AG10803 (cell line): ENCODE measurements at regions not wholly inside any gene's neighbourhood (a gene's known extent, or its start where the extent isn't known, plus 50 kb on each side); places are given as distances from the start of the nearest gene placed in this dataset.

Source experiments
- DNase-seq: peaks from one replicate; pipeline ENCODE4 v3.0.0; 2010; ENCODE audit warnings: low read depth
- H3K4me3 ChIP-seq: 2 replicates; pipeline ENCODE4 v1.5.1; 2011; ENCODE audit warnings: mild to moderate bottlenecking, low read length, control low read depth
- TF ChIP-seq, protein P1 (sequence below): conservative IDR thresholded peaks from 2 replicates; pipeline ENCODE4 v1.5.1; 2011; ENCODE audit warnings: mild to moderate bottlenecking, low read length, control low read depth, inconsistent platforms

DNA sequence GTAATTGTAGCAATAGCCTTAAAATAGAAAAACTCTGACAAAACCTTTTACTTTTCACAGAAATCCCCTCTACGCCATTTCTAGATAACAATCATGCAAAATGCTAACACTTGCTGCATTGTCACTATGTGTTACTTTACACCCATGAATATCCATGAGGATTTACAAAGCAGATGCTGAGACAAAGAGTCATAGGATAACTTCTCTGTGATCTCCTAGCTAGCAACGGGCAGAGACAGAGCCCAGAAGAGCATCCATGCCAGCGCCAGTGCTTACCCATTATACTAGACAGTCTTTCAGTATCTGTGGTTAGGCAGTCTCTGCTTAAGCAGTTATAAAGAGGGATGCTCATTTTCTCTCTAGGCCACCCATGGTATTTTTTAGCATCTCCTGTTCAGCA, 474.1 kb downstream of the CAAP1 start:
- TF ChIP-seq, protein P1, sequence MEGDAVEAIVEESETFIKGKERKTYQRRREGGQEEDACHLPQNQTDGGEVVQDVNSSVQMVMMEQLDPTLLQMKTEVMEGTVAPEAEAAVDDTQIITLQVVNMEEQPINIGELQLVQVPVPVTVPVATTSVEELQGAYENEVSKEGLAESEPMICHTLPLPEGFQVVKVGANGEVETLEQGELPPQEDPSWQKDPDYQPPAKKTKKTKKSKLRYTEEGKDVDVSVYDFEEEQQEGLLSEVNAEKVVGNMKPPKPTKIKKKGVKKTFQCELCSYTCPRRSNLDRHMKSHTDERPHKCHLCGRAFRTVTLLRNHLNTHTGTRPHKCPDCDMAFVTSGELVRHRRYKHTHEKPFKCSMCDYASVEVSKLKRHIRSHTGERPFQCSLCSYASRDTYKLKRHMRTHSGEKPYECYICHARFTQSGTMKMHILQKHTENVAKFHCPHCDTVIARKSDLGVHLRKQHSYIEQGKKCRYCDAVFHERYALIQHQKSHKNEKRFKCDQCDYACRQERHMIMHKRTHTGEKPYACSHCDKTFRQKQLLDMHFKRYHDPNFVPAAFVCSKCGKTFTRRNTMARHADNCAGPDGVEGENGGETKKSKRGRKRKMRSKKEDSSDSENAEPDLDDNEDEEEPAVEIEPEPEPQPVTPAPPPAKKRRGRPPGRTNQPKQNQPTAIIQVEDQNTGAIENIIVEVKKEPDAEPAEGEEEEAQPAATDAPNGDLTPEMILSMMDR: no peak
- no peak for DNase-seq

DNA sequence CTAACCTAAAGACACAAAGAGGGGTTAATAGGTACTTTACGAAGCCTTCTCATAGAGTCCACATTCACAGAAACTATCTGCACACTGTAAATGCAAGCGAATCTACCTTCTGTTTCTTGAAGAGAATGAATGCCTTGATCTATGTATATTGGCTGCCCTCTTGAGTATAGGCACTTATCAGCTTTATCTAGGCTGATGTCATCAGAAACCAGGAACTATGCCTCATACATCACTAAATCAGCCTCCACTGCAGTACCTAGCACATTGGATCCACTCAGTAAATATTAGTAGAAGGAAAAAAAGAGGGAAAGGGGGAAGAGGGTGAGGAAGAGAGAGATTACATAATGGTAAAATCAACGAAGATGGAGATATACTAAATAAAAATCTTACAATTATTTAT, 477.1 kb downstream of the CAAP1 start:
- DNase-seq: no peak
- TF ChIP-seq, protein P1: no peak
- no peak overlapping the region for H3K4me3 ChIP-seq

More for the DNA sequence above, 474.1 kb downstream of the CAAP1 start:
- no peak overlapping the region for H3K4me3 ChIP-seq

DNA sequence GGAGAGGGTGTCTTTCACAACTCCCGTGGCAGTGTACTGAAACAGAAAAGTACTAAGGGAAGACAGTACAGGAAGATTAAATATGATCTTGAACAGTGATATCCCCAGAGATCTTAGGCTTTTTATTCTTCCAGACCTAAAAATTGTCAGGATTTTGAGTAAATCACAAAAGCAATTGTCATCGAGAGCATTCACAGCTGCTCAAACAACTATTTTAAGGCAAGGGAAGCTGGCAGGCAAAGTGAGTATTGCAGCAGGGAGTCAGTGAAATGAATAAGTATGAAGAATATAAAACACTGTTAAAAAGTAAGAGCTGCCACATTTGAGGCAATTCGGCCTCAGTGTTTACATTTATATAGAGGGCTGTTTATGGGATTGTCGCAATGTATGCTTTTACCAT, 479.0 kb downstream of the CAAP1 start:
- no peak overlapping the region for H3K4me3 ChIP-seq
- TF ChIP-seq, protein P1: no peak
- DNase-seq: no peak

DNA sequence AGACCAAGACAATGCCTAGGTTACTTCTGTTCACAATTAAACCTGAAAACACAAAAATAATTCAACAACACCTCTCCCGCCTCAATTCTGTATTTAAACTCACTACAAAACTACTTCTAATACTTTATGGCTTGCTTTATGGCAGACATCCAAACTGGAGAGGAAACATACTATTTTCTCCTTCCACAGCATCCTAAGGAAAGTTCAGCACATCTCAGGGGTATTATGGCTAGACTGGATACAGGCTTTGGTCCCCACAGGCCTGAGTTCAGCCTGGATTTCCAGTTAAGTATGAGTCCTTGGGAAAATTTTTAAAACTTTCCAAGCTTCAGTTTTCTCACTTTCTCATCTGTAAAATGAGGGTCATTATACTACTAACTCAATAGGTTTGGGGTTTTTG, 480.2 kb downstream of the CAAP1 start:
- no peak overlapping the region for H3K4me3 ChIP-seq
- TF ChIP-seq, protein P1: no peak
- no peak for DNase-seq

DNA sequence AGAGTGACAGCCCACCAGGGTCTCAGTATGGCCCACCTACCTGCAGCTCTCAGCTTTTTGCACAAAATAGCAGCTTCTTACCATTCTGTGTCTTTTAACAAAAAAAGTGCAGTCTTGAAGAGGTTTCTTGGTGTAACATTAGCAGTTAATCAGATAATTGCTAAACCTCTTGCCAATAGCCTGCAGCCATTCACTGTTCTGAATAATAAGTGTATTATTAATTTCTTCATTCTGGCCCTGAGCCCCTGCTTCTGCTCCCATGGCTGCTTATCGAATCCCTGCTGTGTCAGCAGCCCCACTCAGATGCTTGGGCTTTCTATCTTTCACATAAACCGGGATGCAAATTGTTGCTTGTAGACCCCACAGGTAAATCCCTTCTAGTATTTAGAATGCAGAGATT, 485.9 kb downstream of the CAAP1 start:
- DNase-seq: no peak
- TF ChIP-seq, protein P1: no peak
- no peak overlapping the region for H3K4me3 ChIP-seq

DNA sequence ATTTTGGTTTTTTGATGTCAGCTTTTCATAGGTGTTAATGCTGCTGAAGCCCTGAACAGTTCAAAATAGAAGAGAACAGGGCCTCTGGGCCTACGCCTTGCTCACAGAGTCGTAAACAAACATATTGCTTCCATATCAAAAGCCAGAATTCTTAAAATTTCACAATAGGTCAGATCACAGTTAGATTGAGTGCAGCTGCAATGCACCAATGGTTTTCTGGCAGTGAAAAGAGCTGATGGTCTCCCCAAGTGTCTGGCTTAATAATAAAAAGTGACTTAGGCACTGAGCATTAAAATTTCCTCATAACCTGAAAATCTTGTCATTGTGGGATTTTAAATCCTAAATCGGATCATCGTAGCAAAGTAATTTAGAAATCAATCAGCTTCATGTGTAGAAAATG, 493.0 kb downstream of the CAAP1 start:
- DNase-seq: no peak
- H3K4me3 ChIP-seq: no peak overlapping the region
- TF ChIP-seq, protein P1: no peak

DNA sequence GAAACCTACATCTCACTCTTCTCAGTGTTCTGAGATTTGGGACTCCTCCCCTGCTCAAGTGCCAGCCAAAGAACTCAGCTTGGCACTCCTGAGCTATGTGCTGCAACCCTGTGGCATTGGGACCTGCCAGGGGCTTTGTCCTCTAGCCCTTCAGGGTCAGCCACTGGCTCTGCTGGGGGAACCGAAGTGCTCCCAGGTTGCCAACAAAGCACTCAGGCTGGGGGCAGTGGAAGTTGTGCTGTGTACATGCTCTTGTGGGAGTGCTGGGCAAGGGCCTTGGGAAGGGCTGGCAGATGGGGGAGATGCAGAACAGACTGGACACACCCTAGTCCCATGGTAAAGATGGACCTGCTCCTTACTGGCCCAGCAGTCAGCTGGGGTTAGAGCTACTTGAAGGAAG, 498.6 kb downstream of the CAAP1 start:
- TF ChIP-seq, protein P1: no peak

More for the DNA sequence above, 498.6 kb downstream of the CAAP1 start:
- DNase-seq: no peak
- H3K4me3 ChIP-seq: no peak overlapping the region
